Keratinocyte (primary cell): ENCODE measurements at regions not wholly inside any gene's neighbourhood (a gene's known extent, or its start where the extent isn't known, plus 50 kb on each side); places are given as distances from the start of the nearest gene placed in this dataset.

Experiments
- DNase-seq: peaks from one replicate; pipeline ENCODE4 v3.0.0-alpha.2; 2011; ENCODE audit warnings: low read depth, missing footprints, low spot score
- FAIRE-seq: peaks from 2 replicates; lab custom pipeline; 2011; peaks lifted over from hg19 to GRCh38; lab: Jason Lieb, UNC
- H2AFZ ChIP-seq: 2 replicates; pipeline ENCODE4 v1.6.0; 2012; ENCODE audit warnings: low read length, control low read depth, inconsistent platforms; ENCODE audit not compliant: control insufficient read depth
- H3K27ac ChIP-seq: 2 replicates; pipeline ENCODE4 v1.5.1; 2011; ENCODE audit warnings: low read length; ENCODE audit not compliant: control insufficient read depth, insufficient read depth
- H3K27me3 ChIP-seq: 3 replicates; pipeline ENCODE4 v1.6.0; 2011; ENCODE audit warnings: low read length; ENCODE audit not compliant: control insufficient read depth, insufficient read depth; ENCODE audit errors: extremely low read depth
- H3K36me3 ChIP-seq, 2 experiments: 2 replicates in 1 of 2; 3 replicates in 1 of 2; pipeline ENCODE4 v1.5.1; 2011; ENCODE audit warnings: low read length in 2 of 2, mild to moderate bottlenecking in 1 of 2; ENCODE audit not compliant: control insufficient read depth in 2 of 2, insufficient read depth in 2 of 2; ENCODE audit errors: extremely low read depth in 1 of 2
- H3K4me1 ChIP-seq: 3 replicates; pipeline ENCODE4 v1.5.1; 2011; ENCODE audit warnings: low read length; ENCODE audit not compliant: control insufficient read depth, insufficient read depth; ENCODE audit errors: extremely low read depth
- H3K4me2 ChIP-seq: 3 replicates; pipeline ENCODE4 v1.6.0; 2011; ENCODE audit warnings: low read depth, low read length; ENCODE audit not compliant: control insufficient read depth, insufficient read depth; ENCODE audit errors: extremely low read depth
- H3K4me3 ChIP-seq, 3 experiments: fragments of 200-600 bp in 1 of 3; sonication (generic) in 1 of 3; 2 replicates in 2 of 3; 3 replicates in 1 of 3; pipeline ENCODE4 v1.5.1; 2011 to 2016; ENCODE audit warnings: low read length in 3 of 3, mild to moderate bottlenecking in 3 of 3, control low read depth in 2 of 3, inconsistent platforms in 1 of 3, low read depth in 1 of 3, mixed read lengths in 1 of 3, mixed run types in 1 of 3, moderate library complexity in 1 of 3; ENCODE audit not compliant: control insufficient read depth in 2 of 3, insufficient read depth in 2 of 3; ENCODE audit errors: extremely low read depth in 1 of 3
- H3K79me2 ChIP-seq: 2 replicates; pipeline ENCODE4 v1.6.0; 2012; ENCODE audit warnings: low read length; ENCODE audit not compliant: control insufficient read depth, insufficient read depth
- H3K9ac ChIP-seq: 3 replicates; pipeline ENCODE4 v1.6.0; 2011; ENCODE audit warnings: low read length; ENCODE audit not compliant: control insufficient read depth, insufficient read depth; ENCODE audit errors: extremely low read depth
- H3K9me1 ChIP-seq: 3 replicates; pipeline ENCODE4 v1.6.0; 2011; ENCODE audit warnings: low read length; ENCODE audit not compliant: control insufficient read depth, insufficient read depth; ENCODE audit errors: extremely low read depth
- H3K9me3 ChIP-seq: 2 replicates; pipeline ENCODE4 v1.5.1; 2012; ENCODE audit warnings: low read depth, low read length; ENCODE audit not compliant: control insufficient read depth
- H4K20me1 ChIP-seq: 3 replicates; pipeline ENCODE4 v1.6.0; 2011; ENCODE audit warnings: low read length; ENCODE audit not compliant: control insufficient read depth, insufficient read depth; ENCODE audit errors: extremely low read depth
- EZH2 ChIP-seq: IDR thresholded peaks from one replicate; pipeline ENCODE4 v1.6.1; 2012; ENCODE audit warnings: inconsistent platforms, mild to moderate bottlenecking, low read length, moderate library complexity
- dilution Hi-C: fragments of 300-500 bp; cut with MboI; formaldehyde crosslinking; loops from one replicate; pipeline ENCODE4 v1.7.0; 2020; ENCODE audit warnings: low sequenced_read_pairs; ENCODE audit not compliant: extremely low pct_ligation_motif_present
- TF ChIP-seq, protein P1 (sequence below), 3 experiments: IDR thresholded peaks in 1 of 3; conservative IDR thresholded peaks in 1 of 3; optimal IDR thresholded peaks in 1 of 3; 2 replicates in 2 of 3; 3 replicates in 1 of 3; pipeline versions ENCODE3 to v1.5.1; 2011; ENCODE audit warnings: low read length in 3 of 3, mild to moderate bottlenecking in 3 of 3, moderate library complexity in 2 of 3, control low read depth in 1 of 3, inconsistent platforms in 1 of 3; ENCODE audit not compliant: insufficient read depth in 2 of 3; ENCODE audit errors: extremely low read depth in 1 of 3

DNA sequence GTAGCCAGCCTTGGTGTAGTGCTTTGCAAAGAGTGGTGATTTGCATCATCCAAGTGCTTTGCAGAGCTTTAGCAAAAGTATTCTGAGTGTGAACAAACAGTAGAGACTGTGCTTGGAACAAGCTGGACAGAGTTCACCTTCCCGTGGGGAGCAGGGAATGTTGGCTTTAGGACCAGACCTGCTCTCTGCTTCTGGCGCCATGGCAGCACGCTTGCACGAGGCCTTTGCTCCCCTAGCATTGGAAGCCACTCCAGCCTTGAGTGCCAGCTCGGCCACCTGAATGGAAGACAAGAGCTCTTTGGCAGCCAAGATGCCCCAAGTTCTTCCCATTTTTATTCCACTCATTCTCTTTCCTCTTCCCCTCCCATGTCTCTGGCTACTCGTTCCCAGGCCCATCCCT, 250.8 kb upstream of the OSR1 start:
- no peaks in the 10 kb centered on the region for H3K9me3 ChIP-seq
- no peak for TF ChIP-seq EZH2
- TF ChIP-seq, protein P1, sequence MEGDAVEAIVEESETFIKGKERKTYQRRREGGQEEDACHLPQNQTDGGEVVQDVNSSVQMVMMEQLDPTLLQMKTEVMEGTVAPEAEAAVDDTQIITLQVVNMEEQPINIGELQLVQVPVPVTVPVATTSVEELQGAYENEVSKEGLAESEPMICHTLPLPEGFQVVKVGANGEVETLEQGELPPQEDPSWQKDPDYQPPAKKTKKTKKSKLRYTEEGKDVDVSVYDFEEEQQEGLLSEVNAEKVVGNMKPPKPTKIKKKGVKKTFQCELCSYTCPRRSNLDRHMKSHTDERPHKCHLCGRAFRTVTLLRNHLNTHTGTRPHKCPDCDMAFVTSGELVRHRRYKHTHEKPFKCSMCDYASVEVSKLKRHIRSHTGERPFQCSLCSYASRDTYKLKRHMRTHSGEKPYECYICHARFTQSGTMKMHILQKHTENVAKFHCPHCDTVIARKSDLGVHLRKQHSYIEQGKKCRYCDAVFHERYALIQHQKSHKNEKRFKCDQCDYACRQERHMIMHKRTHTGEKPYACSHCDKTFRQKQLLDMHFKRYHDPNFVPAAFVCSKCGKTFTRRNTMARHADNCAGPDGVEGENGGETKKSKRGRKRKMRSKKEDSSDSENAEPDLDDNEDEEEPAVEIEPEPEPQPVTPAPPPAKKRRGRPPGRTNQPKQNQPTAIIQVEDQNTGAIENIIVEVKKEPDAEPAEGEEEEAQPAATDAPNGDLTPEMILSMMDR (optimal IDR thresholded peaks at IDR 0.05 in 1 of 3, IDR thresholded peaks at IDR 0.05 in 1 of 3, conservative IDR thresholded peaks at IDR 0.05 in 1 of 3; ENCODE audit: extremely low read depth in 1 of 3, insufficient read depth in 2 of 3, low read length in 3 of 3), result no peak
- no peak overlapping the region for H3K4me3 ChIP-seq
- no peak overlapping the region for H3K9ac ChIP-seq
- FAIRE-seq (no peak), DNase-seq (no peak)
- H3K27ac ChIP-seq, result no peak overlapping the region
- H3K9me1 ChIP-seq, result no peaks in the 10 kb centered on the region
- H3K79me2 ChIP-seq, result no peaks in the 10 kb centered on the region
- H4K20me1 ChIP-seq, result no peaks in the 10 kb centered on the region
- no peak overlapping the region for H2AFZ ChIP-seq
- no peaks in the 10 kb centered on the region for H3K36me3 ChIP-seq
- dilution Hi-C loops, result no loop called here
- H3K4me2 ChIP-seq, result no peak overlapping the region
- no peaks in the 10 kb centered on the region for H3K27me3 ChIP-seq
- no peaks in the 10 kb centered on the region for H3K4me1 ChIP-seq

DNA sequence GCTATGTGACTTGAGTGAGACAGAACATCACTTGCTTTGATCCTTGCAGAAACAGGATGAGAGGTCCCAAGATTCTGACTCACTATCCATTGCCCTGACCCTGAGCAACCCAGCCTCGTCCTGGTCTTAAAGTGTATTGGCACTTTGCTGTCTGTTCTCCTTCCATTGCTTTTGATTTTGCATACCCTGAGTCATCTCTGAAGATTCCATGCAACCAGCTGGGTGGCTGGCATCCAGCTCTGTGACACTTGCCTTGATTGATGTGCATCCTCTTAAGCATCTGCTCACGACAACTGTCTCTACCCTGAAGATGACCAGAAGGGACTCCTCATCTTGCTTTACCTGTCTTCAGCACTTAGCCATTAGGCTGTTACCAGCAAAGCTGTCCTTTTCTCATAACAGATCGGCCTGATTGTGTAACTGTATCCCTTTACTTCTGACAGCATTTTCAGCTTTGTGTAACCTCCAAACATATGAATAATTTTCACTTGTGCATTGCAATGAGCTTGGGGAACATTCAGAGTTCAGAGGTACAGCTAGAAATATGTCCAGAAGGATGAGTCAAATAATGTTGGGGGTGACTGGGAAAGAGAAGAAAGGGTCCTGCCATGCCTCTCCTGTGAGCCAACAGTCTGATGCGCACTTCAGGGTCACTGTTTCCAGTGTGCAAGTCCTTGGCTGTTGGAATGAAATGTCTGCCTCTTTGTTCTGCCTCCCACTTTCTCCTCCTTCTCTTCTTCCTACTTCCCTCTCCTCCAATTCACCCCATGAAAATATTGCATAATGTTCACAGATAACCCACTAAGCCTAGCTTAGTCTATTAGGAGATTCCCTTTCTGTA, 249.7 kb upstream of the OSR1 start:
- Histone ChIP-seq H3K9me1 (no peaks in the 10 kb centered on the region), H3K27me3 (no peaks in the 10 kb centered on the region), H3K36me3 (no peaks in the 10 kb centered on the region), H3K27ac (no peak overlapping the region), H3K4me3 (no peak overlapping the region), H3K9me3 (no peaks in the 10 kb centered on the region), H3K9ac (no peak overlapping the region), H2AFZ (no peak overlapping the region), H3K4me2 (no peak overlapping the region), H4K20me1 (no peaks in the 10 kb centered on the region), H3K4me1 (no peaks in the 10 kb centered on the region), H3K79me2 (no peaks in the 10 kb centered on the region)
- FAIRE-seq (no peak), DNase-seq (no peak)
- TF ChIP-seq EZH2, result no peak
- TF ChIP-seq, protein P1 (optimal IDR thresholded peaks at IDR 0.05 in 1 of 3, IDR thresholded peaks at IDR 0.05 in 1 of 3, conservative IDR thresholded peaks at IDR 0.05 in 1 of 3; ENCODE audit: extremely low read depth in 1 of 3, insufficient read depth in 2 of 3, low read length in 3 of 3), result no peak
- dilution Hi-C loops, result no loop called here
